H9 (cell line): ENCODE measurements at regions not wholly inside any gene's neighbourhood (a gene's known extent, or its start where the extent isn't known, plus 50 kb on each side); places are given as distances from the start of the nearest gene placed in this dataset.

Experiments
- DNase-seq: peaks from one replicate; pipeline ENCODE4 v3.0.0-alpha.2; 2017
- H2AFZ ChIP-seq: one replicate; pipeline ENCODE4 v1.6.1; 2013; ENCODE audit warnings: mild to moderate bottlenecking, low read length, control low read depth, moderate library complexity
- H2AK5ac ChIP-seq: 2 replicates; pipeline ENCODE4 v1.6.1; 2013; ENCODE audit warnings: low read length, control low read depth, mixed read lengths; ENCODE audit not compliant: insufficient read length
- H2BK120ac ChIP-seq: one replicate; pipeline ENCODE4 v1.6.1; 2013; ENCODE audit warnings: low read depth, mild to moderate bottlenecking, low read length, control low read depth, inconsistent platforms; ENCODE audit not compliant: poor library complexity, severe bottlenecking
- H2BK12ac ChIP-seq: 2 replicates; pipeline ENCODE4 v1.6.1; 2013; ENCODE audit warnings: low read length, control low read depth, mixed read lengths, low read depth; ENCODE audit not compliant: insufficient read length
- H2BK15ac ChIP-seq: 2 replicates; pipeline ENCODE4 v1.6.1; 2013; ENCODE audit warnings: low read depth, low read length, control low read depth
- H2BK20ac ChIP-seq: one replicate; pipeline ENCODE4 v1.6.1; 2013; ENCODE audit warnings: low read depth, mild to moderate bottlenecking, low read length, control low read depth, inconsistent platforms; ENCODE audit not compliant: poor library complexity, severe bottlenecking
- H2BK5ac ChIP-seq: 2 replicates; pipeline ENCODE4 v1.6.1; 2013; ENCODE audit warnings: low read length, control low read depth, mixed read lengths; ENCODE audit not compliant: insufficient read length
- H3K14ac ChIP-seq: 2 replicates; pipeline ENCODE4 v1.6.1; 2013; ENCODE audit warnings: low read length, control low read depth; ENCODE audit not compliant: insufficient read depth
- H3K18ac ChIP-seq: 2 replicates; pipeline ENCODE4 v1.6.1; 2013; ENCODE audit warnings: low read depth, mild to moderate bottlenecking, mixed read lengths, low read length, control low read depth; ENCODE audit not compliant: insufficient read length
- H3K23ac ChIP-seq: 2 replicates; pipeline ENCODE4 v1.6.1; 2013; ENCODE audit warnings: low read length, control low read depth, mixed read lengths, low read depth; ENCODE audit not compliant: insufficient read length
- H3K23me2 ChIP-seq: 2 replicates; pipeline ENCODE4 v1.6.1; 2013; ENCODE audit warnings: low read depth, mild to moderate bottlenecking, mixed read lengths, low read length, control low read depth; ENCODE audit not compliant: insufficient read length, poor library complexity, severe bottlenecking
- H3K27ac ChIP-seq: 2 replicates; pipeline ENCODE4 v1.5.1; 2013; ENCODE audit warnings: low read length, control low read depth, mixed read lengths, low read depth; ENCODE audit not compliant: insufficient read length
- H3K27me3 ChIP-seq: 2 replicates; pipeline ENCODE4 v1.6.1; 2013; ENCODE audit warnings: low read length, control low read depth, inconsistent platforms; ENCODE audit not compliant: insufficient read depth
- H3K4ac ChIP-seq: 2 replicates; pipeline ENCODE4 v1.6.1; 2013; ENCODE audit warnings: low read depth, mild to moderate bottlenecking, control low read depth, inconsistent platforms, low read length, moderate library complexity
- H3K4me1 ChIP-seq: 2 replicates; pipeline ENCODE4 v1.6.1; 2013; ENCODE audit warnings: low read length, control low read depth, inconsistent platforms; ENCODE audit not compliant: insufficient read depth
- H3K4me2 ChIP-seq: 2 replicates; pipeline ENCODE4 v1.6.1; 2013; ENCODE audit warnings: low read length, control low read depth, mixed read lengths; ENCODE audit not compliant: insufficient read length, insufficient read depth
- H3K56ac ChIP-seq: 2 replicates; pipeline ENCODE4 v1.6.1; 2013; ENCODE audit warnings: low read depth, mild to moderate bottlenecking, mixed read lengths, low read length, control low read depth; ENCODE audit not compliant: insufficient read length
- H3K79me1 ChIP-seq: 2 replicates; pipeline ENCODE4 v1.6.1; 2013; ENCODE audit warnings: low read depth, mild to moderate bottlenecking, moderate library complexity, low read length, control low read depth, inconsistent platforms; ENCODE audit not compliant: insufficient read depth, poor library complexity, severe bottlenecking
- H3K79me2 ChIP-seq: 2 replicates; pipeline ENCODE4 v1.6.1; 2013; ENCODE audit warnings: low read length, control low read depth, inconsistent platforms; ENCODE audit not compliant: insufficient read depth
- H3K9ac ChIP-seq: 2 replicates; pipeline ENCODE4 v1.6.1; 2013; ENCODE audit warnings: low read length, control low read depth, mixed read lengths; ENCODE audit not compliant: insufficient read length; ENCODE audit errors: extremely low read depth
- H3K9me3 ChIP-seq: one replicate; pipeline ENCODE4 v1.6.1; 2013; ENCODE audit warnings: low read depth, low read length, inconsistent platforms; ENCODE audit not compliant: control insufficient read depth
- H3T11ph ChIP-seq: one replicate; pipeline ENCODE4 v1.6.1; 2013; ENCODE audit warnings: mild to moderate bottlenecking, low read length, control low read depth, inconsistent platforms
- H4K20me1 ChIP-seq: one replicate; pipeline ENCODE4 v1.6.1; 2013; ENCODE audit not compliant: control insufficient read depth, insufficient read length, insufficient read depth
- H4K5ac ChIP-seq: 2 replicates; pipeline ENCODE4 v1.6.1; 2013; ENCODE audit warnings: low read depth, mild to moderate bottlenecking, mixed read lengths, low read length, control low read depth; ENCODE audit not compliant: insufficient read length
- H4K8ac ChIP-seq: replicated peaks from 2 replicates; pipeline ENCODE4 v1.6.1; 2013; ENCODE audit warnings: low read length, control low read depth, mixed read lengths, low read depth; ENCODE audit not compliant: insufficient read length
- H4K91ac ChIP-seq: 2 replicates; pipeline ENCODE4 v1.6.1; 2013; ENCODE audit warnings: low read depth, mild to moderate bottlenecking, moderate library complexity, mixed read lengths, low read length, control low read depth; ENCODE audit not compliant: insufficient read length
- H3K27ac Mint-ChIP-seq, 3 experiments: 2 replicates in 2 of 3; 3 replicates in 1 of 3; pipeline ENCODE4 v1.8.0; 2020 to 2021; ENCODE audit warnings: mixed read lengths in 3 of 3, mild to moderate bottlenecking in 1 of 3, moderate library complexity in 1 of 3
- H3K27me3 Mint-ChIP-seq: 2 replicates; pipeline ENCODE4 v1.8.0; 2021; ENCODE audit warnings: low read depth, mild to moderate bottlenecking, moderate library complexity, mixed read lengths
- H3K36me3 Mint-ChIP-seq, 3 experiments: 2 replicates in 2 of 3; 3 replicates in 1 of 3; pipeline ENCODE4 v1.8.0; 2020 to 2021; ENCODE audit warnings: low read depth in 3 of 3, mixed read lengths in 3 of 3; ENCODE audit not compliant: insufficient read depth in 1 of 3
- H3K4me1 Mint-ChIP-seq, 2 experiments: 2 replicates each; pipeline ENCODE4 v1.8.0; 2020; ENCODE audit warnings: mixed read lengths in 2 of 2
- H3K4me3 Mint-ChIP-seq, 2 experiments: 2 replicates in 1 of 2; 3 replicates in 1 of 2; pipeline ENCODE4 v1.8.0; 2020 to 2021; ENCODE audit warnings: mild to moderate bottlenecking in 2 of 2, mixed read lengths in 2 of 2, moderate library complexity in 1 of 2
- H3K9me3 Mint-ChIP-seq, 2 experiments: 2 replicates in 1 of 2; 3 replicates in 1 of 2; pipeline ENCODE4 v1.8.0; 2020; ENCODE audit warnings: mild to moderate bottlenecking in 2 of 2, mixed read lengths in 2 of 2, moderate library complexity in 1 of 2
- CTCF ChIP-seq: fragments of 200-600 bp; sonication (generic); conservative IDR thresholded peaks from 3 replicates; pipeline ENCODE4 v1.8.0; 2021; ENCODE audit warnings: antibody characterized with exemption, mild to moderate bottlenecking
- WGBS: extraction: QIAGEN DNeasy Blood & Tissue Kit; methylation state at CpG from one replicate; pipeline ENCODE4 v1.1.7; 2013; ENCODE audit warnings: missing lambda C conversion rate, low lambda C conversion rate, mixed read lengths; ENCODE audit not compliant: insufficient read length; ENCODE audit errors: extremely low coverage; 5-methylcytosine and 5-hydroxymethylcytosine counted together

GRCh38 chr1:87560601-87561360 is 232.1 kb downstream of the LMO4 start:
- no peak overlapping the region for H2BK12ac ChIP-seq
- no peak overlapping the region for H3K27ac ChIP-seq
- H3K27me3 ChIP-seq, result no peaks in the 10 kb centered on the region
- H3K4ac ChIP-seq, result no peak overlapping the region
- no peak overlapping the region for H3K56ac ChIP-seq
- no peak overlapping the region for H2BK120ac ChIP-seq
- no peak overlapping the region for H3K9ac ChIP-seq
- H4K91ac ChIP-seq, result no peak overlapping the region
- H3T11ph ChIP-seq, result no peak overlapping the region
- no peak overlapping the region for H4K5ac ChIP-seq
- H3K79me1 ChIP-seq, result no peaks in the 10 kb centered on the region
- H4K20me1 ChIP-seq, result no peaks in the 10 kb centered on the region
- Mint-ChIP-seq H3K27ac (0 out of 7 replicates have a peak overlapping the region, but pooled peaks of 1 of the 3 experiments have one; percentile 80), H3K9me3 (no peaks in the 10 kb centered on the region), H3K4me3 (no peak overlapping the region), H3K36me3 (no peaks in the 10 kb centered on the region), H3K4me1 (no peaks in the 10 kb centered on the region), H3K27me3 (no peaks in the 10 kb centered on the region)
- WGBS, result no CpG with 5 or more reads among the region's 3 CpGs
- no peak overlapping the region for H2BK15ac ChIP-seq
- no peak overlapping the region for H2BK5ac ChIP-seq
- no peak overlapping the region for H3K4me2 ChIP-seq
- H3K4me1 ChIP-seq, result no peaks in the 10 kb centered on the region
- no peaks in the 10 kb centered on the region for H3K9me3 ChIP-seq
- no peak overlapping the region for H2BK20ac ChIP-seq
- H3K23ac ChIP-seq, result no peak overlapping the region
- H2AK5ac ChIP-seq, result no peak overlapping the region
- no peaks in the 10 kb centered on the region for H3K79me2 ChIP-seq
- H3K23me2 ChIP-seq, result no peaks in the 10 kb centered on the region
- no peak overlapping the region for H3K14ac ChIP-seq
- no peak overlapping the region for H2AFZ ChIP-seq
- TF ChIP-seq CTCF, result no peak
- no peak overlapping the region for H4K8ac ChIP-seq
- no peak for DNase-seq
- no peak overlapping the region for H3K18ac ChIP-seq
